WTC11 (cell line): ENCODE measurements at regions not wholly inside any gene's neighbourhood (a gene's known extent, or its start where the extent isn't known, plus 50 kb on each side); places are given as distances from the start of the nearest gene placed in this dataset.

ENCODE experiments used
- CREB1 ChIP-seq: sonication (generic); formaldehyde crosslinking; IDR thresholded peaks from 2 replicates; pipeline ENCODE4 v1.8.0; 2023; ENCODE audit warnings: mild to moderate bottlenecking, missing genetic modification reagents
- ELF4 ChIP-seq: sonication (generic); formaldehyde crosslinking; IDR thresholded peaks from 2 replicates; pipeline ENCODE4 v1.8.1; 2022; ENCODE audit warnings: low read depth, mild to moderate bottlenecking, moderate library complexity, missing genetic modification reagents
- ESRRA ChIP-seq: sonication (generic); formaldehyde crosslinking; IDR thresholded peaks from 2 replicates; pipeline ENCODE4 v1.8.1; 2022; ENCODE audit warnings: mild to moderate bottlenecking, missing genetic modification reagents, borderline replicate concordance
- ETV6 ChIP-seq: sonication (generic); formaldehyde crosslinking; IDR thresholded peaks from 2 replicates; pipeline ENCODE4 v1.8.1; 2022; ENCODE audit warnings: mild to moderate bottlenecking, missing genetic modification reagents
- NFYB ChIP-seq: sonication (generic); formaldehyde crosslinking; conservative IDR thresholded peaks from 2 replicates; pipeline ENCODE4 v1.8.0; 2022; ENCODE audit warnings: low read depth, missing genetic modification reagents
- TEAD4 ChIP-seq: sonication (generic); formaldehyde crosslinking; IDR thresholded peaks from 2 replicates; pipeline ENCODE4 v1.8.0; 2022; ENCODE audit warnings: mild to moderate bottlenecking, missing genetic modification reagents
- ZNF121 ChIP-seq: sonication (generic); formaldehyde crosslinking; IDR thresholded peaks from 2 replicates; pipeline ENCODE4 v1.8.0; 2023; ENCODE audit warnings: missing genetic modification reagents
- ZNF219 ChIP-seq: sonication (generic); formaldehyde crosslinking; IDR thresholded peaks from 2 replicates; pipeline ENCODE4 v1.8.0; 2023; ENCODE audit warnings: missing genetic modification reagents, mild to moderate bottlenecking, borderline replicate concordance
- TF ChIP-seq, protein P1 (sequence below): fragments of 200-600 bp; IDR thresholded peaks from 2 replicates; pipeline ENCODE4 v1.8.0; 2022; ENCODE audit warnings: antibody characterized with exemption
- TF ChIP-seq, protein P2 (sequence below): sonication (generic); formaldehyde crosslinking; IDR thresholded peaks from 2 replicates; pipeline ENCODE4 v1.8.0; 2022; ENCODE audit warnings: mild to moderate bottlenecking, missing genetic modification reagents
- TF ChIP-seq, protein P3 (sequence below): sonication (generic); formaldehyde crosslinking; conservative IDR thresholded peaks from 2 replicates; pipeline ENCODE4 v1.8.1; 2022; ENCODE audit warnings: mild to moderate bottlenecking, missing genetic modification reagents
- TF ChIP-seq, protein P4 (sequence below): sonication (generic); formaldehyde crosslinking; IDR thresholded peaks from 2 replicates; pipeline ENCODE4 v1.8.0; 2022; ENCODE audit warnings: missing genetic modification reagents

DNA sequence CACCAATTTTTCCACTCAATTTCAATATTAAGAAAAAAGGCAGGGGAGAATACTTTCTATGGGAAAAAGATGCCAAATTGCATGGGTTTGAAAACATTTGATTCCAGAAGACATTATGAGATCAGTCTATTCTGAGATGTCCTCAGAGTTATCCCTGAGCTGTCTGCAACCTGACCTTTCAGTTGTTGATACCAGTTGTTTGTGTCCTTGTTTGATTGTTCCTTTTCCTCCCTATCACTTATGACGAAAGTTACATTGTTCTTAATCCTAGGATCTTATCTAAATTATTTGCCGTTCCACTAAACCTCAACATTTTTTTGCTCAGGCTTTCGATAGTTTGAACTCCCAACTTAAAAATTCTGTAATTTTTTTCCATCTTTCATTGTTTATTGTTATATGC, 336.3 kb upstream of the NOVA1 start:
- no peak for TF ChIP-seq ZNF121 (CRISPR knock-in tag)
- TF ChIP-seq, protein P1, sequence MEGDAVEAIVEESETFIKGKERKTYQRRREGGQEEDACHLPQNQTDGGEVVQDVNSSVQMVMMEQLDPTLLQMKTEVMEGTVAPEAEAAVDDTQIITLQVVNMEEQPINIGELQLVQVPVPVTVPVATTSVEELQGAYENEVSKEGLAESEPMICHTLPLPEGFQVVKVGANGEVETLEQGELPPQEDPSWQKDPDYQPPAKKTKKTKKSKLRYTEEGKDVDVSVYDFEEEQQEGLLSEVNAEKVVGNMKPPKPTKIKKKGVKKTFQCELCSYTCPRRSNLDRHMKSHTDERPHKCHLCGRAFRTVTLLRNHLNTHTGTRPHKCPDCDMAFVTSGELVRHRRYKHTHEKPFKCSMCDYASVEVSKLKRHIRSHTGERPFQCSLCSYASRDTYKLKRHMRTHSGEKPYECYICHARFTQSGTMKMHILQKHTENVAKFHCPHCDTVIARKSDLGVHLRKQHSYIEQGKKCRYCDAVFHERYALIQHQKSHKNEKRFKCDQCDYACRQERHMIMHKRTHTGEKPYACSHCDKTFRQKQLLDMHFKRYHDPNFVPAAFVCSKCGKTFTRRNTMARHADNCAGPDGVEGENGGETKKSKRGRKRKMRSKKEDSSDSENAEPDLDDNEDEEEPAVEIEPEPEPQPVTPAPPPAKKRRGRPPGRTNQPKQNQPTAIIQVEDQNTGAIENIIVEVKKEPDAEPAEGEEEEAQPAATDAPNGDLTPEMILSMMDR: no peak
- TF ChIP-seq, protein P2, sequence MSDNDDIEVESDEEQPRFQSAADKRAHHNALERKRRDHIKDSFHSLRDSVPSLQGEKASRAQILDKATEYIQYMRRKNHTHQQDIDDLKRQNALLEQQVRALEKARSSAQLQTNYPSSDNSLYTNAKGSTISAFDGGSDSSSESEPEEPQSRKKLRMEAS (CRISPR knock-in tag): no peak
- no peak for TF ChIP-seq CREB1 (CRISPR knock-in tag)
- TF ChIP-seq ETV6 (CRISPR knock-in tag): no peak
- no peak for TF ChIP-seq ZNF219
- TF ChIP-seq TEAD4 (CRISPR knock-in tag): no peak
- TF ChIP-seq, protein P3, sequence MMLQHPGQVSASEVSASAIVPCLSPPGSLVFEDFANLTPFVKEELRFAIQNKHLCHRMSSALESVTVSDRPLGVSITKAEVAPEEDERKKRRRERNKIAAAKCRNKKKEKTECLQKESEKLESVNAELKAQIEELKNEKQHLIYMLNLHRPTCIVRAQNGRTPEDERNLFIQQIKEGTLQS (CRISPR knock-in tag): no peak
- no peak for TF ChIP-seq ELF4 (CRISPR knock-in tag)
- no peak for TF ChIP-seq NFYB
- no peak for TF ChIP-seq ESRRA (CRISPR knock-in tag)
- TF ChIP-seq, protein P4, sequence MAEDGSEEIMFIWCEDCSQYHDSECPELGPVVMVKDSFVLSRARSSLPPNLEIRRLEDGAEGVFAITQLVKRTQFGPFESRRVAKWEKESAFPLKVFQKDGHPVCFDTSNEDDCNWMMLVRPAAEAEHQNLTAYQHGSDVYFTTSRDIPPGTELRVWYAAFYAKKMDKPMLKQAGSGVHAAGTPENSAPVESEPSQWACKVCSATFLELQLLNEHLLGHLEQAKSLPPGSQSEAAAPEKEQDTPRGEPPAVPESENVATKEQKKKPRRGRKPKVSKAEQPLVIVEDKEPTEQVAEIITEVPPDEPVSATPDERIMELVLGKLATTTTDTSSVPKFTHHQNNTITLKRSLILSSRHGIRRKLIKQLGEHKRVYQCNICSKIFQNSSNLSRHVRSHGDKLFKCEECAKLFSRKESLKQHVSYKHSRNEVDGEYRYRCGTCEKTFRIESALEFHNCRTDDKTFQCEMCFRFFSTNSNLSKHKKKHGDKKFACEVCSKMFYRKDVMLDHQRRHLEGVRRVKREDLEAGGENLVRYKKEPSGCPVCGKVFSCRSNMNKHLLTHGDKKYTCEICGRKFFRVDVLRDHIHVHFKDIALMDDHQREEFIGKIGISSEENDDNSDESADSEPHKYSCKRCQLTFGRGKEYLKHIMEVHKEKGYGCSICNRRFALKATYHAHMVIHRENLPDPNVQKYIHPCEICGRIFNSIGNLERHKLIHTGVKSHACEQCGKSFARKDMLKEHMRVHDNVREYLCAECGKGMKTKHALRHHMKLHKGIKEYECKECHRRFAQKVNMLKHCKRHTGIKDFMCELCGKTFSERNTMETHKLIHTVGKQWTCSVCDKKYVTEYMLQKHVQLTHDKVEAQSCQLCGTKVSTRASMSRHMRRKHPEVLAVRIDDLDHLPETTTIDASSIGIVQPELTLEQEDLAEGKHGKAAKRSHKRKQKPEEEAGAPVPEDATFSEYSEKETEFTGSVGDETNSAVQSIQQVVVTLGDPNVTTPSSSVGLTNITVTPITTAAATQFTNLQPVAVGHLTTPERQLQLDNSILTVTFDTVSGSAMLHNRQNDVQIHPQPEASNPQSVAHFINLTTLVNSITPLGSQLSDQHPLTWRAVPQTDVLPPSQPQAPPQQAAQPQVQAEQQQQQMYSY (CRISPR knock-in tag): no peak
